Liver (tissue), 8 donors: ENCODE measurements at regions not wholly inside any gene's neighbourhood (a gene's known extent, or its start where the extent isn't known, plus 50 kb on each side); places are given as distances from the start of the nearest gene placed in this dataset.
"Not testable (repeated sequence)": the region's sequence is repeated elsewhere in the genome, so short reads cannot be mapped to it uniquely, and the experiment has no call there.

ENCODE experiments used
- DNase-seq: peaks from one replicate; pipeline ENCODE4 v3.0.0-alpha.2; 2017; ENCODE audit warnings: low spot score
- H3K27ac ChIP-seq, 2 donors: one replicate each; pipeline ENCODE4 v1.7.0; 2013; ENCODE audit warnings: inconsistent platforms in 2 of 2, low read length in 2 of 2, control low read depth in 1 of 2, low read depth in 1 of 2, mild to moderate bottlenecking in 1 of 2
- H3K27me3 ChIP-seq, 4 donors: one replicate each; pipeline versions ENCODE4 v1.6.1 to v1.7.0; 2013; ENCODE audit warnings: low read length in 3 of 4, inconsistent platforms in 1 of 4, mild to moderate bottlenecking in 1 of 4, moderate library complexity in 1 of 4; ENCODE audit not compliant: control insufficient read depth in 4 of 4, insufficient read depth in 4 of 4
- H3K36me3 ChIP-seq, 4 donors: one replicate each; pipeline versions ENCODE4 v1.6.1 to v1.7.0; 2013; ENCODE audit warnings: low read length in 3 of 4, mild to moderate bottlenecking in 3 of 4, low read depth in 1 of 4, moderate library complexity in 1 of 4; ENCODE audit not compliant: control insufficient read depth in 4 of 4, insufficient read depth in 3 of 4
- H3K4me1 ChIP-seq, 4 donors: one replicate each; pipeline versions ENCODE4 v1.6.1 to v1.7.0; 2013; ENCODE audit warnings: low read length in 3 of 4, mild to moderate bottlenecking in 3 of 4, moderate library complexity in 1 of 4; ENCODE audit not compliant: control insufficient read depth in 4 of 4, insufficient read depth in 4 of 4
- H3K4me3 ChIP-seq, 3 donors: one replicate each; pipeline versions ENCODE4 v1.6.1 to v1.7.0; 2013; ENCODE audit warnings: low read length in 3 of 3, control low read depth in 1 of 3, low read depth in 1 of 3, mild to moderate bottlenecking in 1 of 3
- H3K9ac ChIP-seq, 2 donors: one replicate each; pipeline ENCODE4 v1.7.0; 2013; ENCODE audit warnings: low read length in 2 of 2, mild to moderate bottlenecking in 2 of 2, moderate library complexity in 2 of 2, control low read depth in 1 of 2, low read depth in 1 of 2
- H3K9me3 ChIP-seq, 4 donors: one replicate each; pipeline versions ENCODE4 v1.6.1 to v1.7.0; 2013; ENCODE audit warnings: low read length in 3 of 4; ENCODE audit not compliant: control insufficient read depth in 4 of 4
- EGR1 ChIP-seq, 2 donors: IDR thresholded peaks; 2 replicates each; pipeline ENCODE4 v1.6.1; 2016 to 2018; ENCODE audit warnings: antibody characterized with exemption in 2 of 2, low read depth in 2 of 2
- FOXA1 ChIP-seq: IDR thresholded peaks from 2 replicates; pipeline ENCODE4 v1.6.1; 2016; ENCODE audit warnings: antibody characterized with exemption
- GABPA ChIP-seq, 2 donors: IDR thresholded peaks in 1 of 2; conservative IDR thresholded peaks in 1 of 2; 2 replicates each; pipeline ENCODE4 v1.6.1; 2016; ENCODE audit warnings: antibody characterized with exemption in 2 of 2, mild to moderate bottlenecking in 1 of 2, moderate library complexity in 1 of 2
- HNF4A ChIP-seq, 2 donors: conservative IDR thresholded peaks; 2 replicates each; pipeline ENCODE4 v1.6.1; 2016; ENCODE audit warnings: antibody characterized with exemption in 2 of 2, mild to moderate bottlenecking in 2 of 2
- HNF4G ChIP-seq: IDR thresholded peaks from 2 replicates; pipeline ENCODE4 v1.6.1; 2016; ENCODE audit warnings: antibody characterized with exemption
- JUND ChIP-seq, 2 donors: IDR thresholded peaks; 2 replicates each; pipeline ENCODE4 v1.6.1; 2016; ENCODE audit warnings: antibody characterized with exemption in 2 of 2
- MAX ChIP-seq: IDR thresholded peaks from 2 replicates; pipeline ENCODE4 v1.6.1; 2016; ENCODE audit warnings: antibody characterized with exemption
- NR2F2 ChIP-seq: IDR thresholded peaks from 2 replicates; pipeline ENCODE4 v1.6.1; 2016; ENCODE audit warnings: antibody characterized with exemption
- RAD21 ChIP-seq, 2 donors: IDR thresholded peaks; 2 replicates each; pipeline ENCODE4 v1.6.1; 2016; ENCODE audit warnings: antibody characterized with exemption in 2 of 2, mild to moderate bottlenecking in 2 of 2
- RXRA ChIP-seq, 2 donors: IDR thresholded peaks; 2 replicates each; pipeline ENCODE4 v1.6.1; 2017 to 2018; ENCODE audit warnings: antibody characterized with exemption in 2 of 2, mild to moderate bottlenecking in 1 of 2
- TAF1 ChIP-seq: conservative IDR thresholded peaks from 2 replicates; pipeline ENCODE4 v1.6.1; 2016; ENCODE audit warnings: antibody characterized with exemption, mild to moderate bottlenecking
- YY1 ChIP-seq: IDR thresholded peaks from 2 replicates; pipeline ENCODE4 v1.6.1; 2016; ENCODE audit warnings: antibody characterized with exemption, mild to moderate bottlenecking
- ZBTB33 ChIP-seq: IDR thresholded peaks from 2 replicates; pipeline ENCODE4 v1.6.1; 2016; ENCODE audit warnings: antibody characterized with exemption
- WGBS: extraction: QIAGEN DNeasy Blood & Tissue Kit; methylation state at CpG from one replicate; pipeline ENCODE4 v1.1.7; 2013; 5-methylcytosine and 5-hydroxymethylcytosine counted together
- TF ChIP-seq, protein P1 (sequence below): IDR thresholded peaks from 2 replicates; pipeline ENCODE4 v1.6.1; 2016; ENCODE audit warnings: antibody characterized with exemption
- TF ChIP-seq, protein P2 (sequence below): fragments of 150-350 bp; IDR thresholded peaks from 2 replicates; pipeline ENCODE4 v1.5.1; 2017; ENCODE audit warnings: improper control_type of control experiment, low read depth, low read length; ENCODE audit not compliant: missing input control
- TF ChIP-seq, protein P3 (sequence below): IDR thresholded peaks from 2 replicates; pipeline ENCODE4 v1.6.1; 2016; ENCODE audit warnings: antibody characterized with exemption, mild to moderate bottlenecking
- donor health status: healthy.
- donor health status: healthy.
- donor health status: healthy.
- donor health status: healthy.
- donor health status: healthy.

- H3K4me3 ChIP-seq: no peak overlapping the region
- WGBS: 62% methylated on average over 2 of the region's 2 CpGs
- H3K27ac ChIP-seq: no peak overlapping the region
- no peaks in the 10 kb centered on the region for H3K36me3 ChIP-seq
- H3K9me3 ChIP-seq: no peaks in the 10 kb centered on the region
- no peaks in the 10 kb centered on the region for H3K4me1 ChIP-seq
- H3K27me3 ChIP-seq: no peaks in the 10 kb centered on the region
- DNase-seq: no peak
- no peak overlapping the region for H3K9ac ChIP-seq
- TF ChIP-seq, protein P1, sequence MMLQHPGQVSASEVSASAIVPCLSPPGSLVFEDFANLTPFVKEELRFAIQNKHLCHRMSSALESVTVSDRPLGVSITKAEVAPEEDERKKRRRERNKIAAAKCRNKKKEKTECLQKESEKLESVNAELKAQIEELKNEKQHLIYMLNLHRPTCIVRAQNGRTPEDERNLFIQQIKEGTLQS: no peak
- TF ChIP-seq NR2F2 (no peak), EGR1 (IDR thresholded peaks at IDR 0.05; ENCODE audit: low read depth in 2 of 2) (no peak), JUND (IDR thresholded peaks at IDR 0.05) (no peak), RXRA (IDR thresholded peaks at IDR 0.05) (no peak), MAX (no peak), RAD21 (IDR thresholded peaks at IDR 0.05) (no peak), YY1 (no peak), HNF4A (conservative IDR thresholded peaks at IDR 0.05) (no peak), FOXA1 (no peak), GABPA (IDR thresholded peaks at IDR 0.05 in 1 of 2, conservative IDR thresholded peaks at IDR 0.05 in 1 of 2) (no peak), ZBTB33 (no peak), TAF1 (no peak), HNF4G (no peak)
- TF ChIP-seq, protein P2, sequence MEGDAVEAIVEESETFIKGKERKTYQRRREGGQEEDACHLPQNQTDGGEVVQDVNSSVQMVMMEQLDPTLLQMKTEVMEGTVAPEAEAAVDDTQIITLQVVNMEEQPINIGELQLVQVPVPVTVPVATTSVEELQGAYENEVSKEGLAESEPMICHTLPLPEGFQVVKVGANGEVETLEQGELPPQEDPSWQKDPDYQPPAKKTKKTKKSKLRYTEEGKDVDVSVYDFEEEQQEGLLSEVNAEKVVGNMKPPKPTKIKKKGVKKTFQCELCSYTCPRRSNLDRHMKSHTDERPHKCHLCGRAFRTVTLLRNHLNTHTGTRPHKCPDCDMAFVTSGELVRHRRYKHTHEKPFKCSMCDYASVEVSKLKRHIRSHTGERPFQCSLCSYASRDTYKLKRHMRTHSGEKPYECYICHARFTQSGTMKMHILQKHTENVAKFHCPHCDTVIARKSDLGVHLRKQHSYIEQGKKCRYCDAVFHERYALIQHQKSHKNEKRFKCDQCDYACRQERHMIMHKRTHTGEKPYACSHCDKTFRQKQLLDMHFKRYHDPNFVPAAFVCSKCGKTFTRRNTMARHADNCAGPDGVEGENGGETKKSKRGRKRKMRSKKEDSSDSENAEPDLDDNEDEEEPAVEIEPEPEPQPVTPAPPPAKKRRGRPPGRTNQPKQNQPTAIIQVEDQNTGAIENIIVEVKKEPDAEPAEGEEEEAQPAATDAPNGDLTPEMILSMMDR: no peak
- TF ChIP-seq, protein P3, sequence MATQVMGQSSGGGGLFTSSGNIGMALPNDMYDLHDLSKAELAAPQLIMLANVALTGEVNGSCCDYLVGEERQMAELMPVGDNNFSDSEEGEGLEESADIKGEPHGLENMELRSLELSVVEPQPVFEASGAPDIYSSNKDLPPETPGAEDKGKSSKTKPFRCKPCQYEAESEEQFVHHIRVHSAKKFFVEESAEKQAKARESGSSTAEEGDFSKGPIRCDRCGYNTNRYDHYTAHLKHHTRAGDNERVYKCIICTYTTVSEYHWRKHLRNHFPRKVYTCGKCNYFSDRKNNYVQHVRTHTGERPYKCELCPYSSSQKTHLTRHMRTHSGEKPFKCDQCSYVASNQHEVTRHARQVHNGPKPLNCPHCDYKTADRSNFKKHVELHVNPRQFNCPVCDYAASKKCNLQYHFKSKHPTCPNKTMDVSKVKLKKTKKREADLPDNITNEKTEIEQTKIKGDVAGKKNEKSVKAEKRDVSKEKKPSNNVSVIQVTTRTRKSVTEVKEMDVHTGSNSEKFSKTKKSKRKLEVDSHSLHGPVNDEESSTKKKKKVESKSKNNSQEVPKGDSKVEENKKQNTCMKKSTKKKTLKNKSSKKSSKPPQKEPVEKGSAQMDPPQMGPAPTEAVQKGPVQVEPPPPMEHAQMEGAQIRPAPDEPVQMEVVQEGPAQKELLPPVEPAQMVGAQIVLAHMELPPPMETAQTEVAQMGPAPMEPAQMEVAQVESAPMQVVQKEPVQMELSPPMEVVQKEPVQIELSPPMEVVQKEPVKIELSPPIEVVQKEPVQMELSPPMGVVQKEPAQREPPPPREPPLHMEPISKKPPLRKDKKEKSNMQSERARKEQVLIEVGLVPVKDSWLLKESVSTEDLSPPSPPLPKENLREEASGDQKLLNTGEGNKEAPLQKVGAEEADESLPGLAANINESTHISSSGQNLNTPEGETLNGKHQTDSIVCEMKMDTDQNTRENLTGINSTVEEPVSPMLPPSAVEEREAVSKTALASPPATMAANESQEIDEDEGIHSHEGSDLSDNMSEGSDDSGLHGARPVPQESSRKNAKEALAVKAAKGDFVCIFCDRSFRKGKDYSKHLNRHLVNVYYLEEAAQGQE: no peak
Observed at GRCh38 chr4:57342411-57342810, 232.2 kb upstream of the IGFBP7 start.

DNA sequence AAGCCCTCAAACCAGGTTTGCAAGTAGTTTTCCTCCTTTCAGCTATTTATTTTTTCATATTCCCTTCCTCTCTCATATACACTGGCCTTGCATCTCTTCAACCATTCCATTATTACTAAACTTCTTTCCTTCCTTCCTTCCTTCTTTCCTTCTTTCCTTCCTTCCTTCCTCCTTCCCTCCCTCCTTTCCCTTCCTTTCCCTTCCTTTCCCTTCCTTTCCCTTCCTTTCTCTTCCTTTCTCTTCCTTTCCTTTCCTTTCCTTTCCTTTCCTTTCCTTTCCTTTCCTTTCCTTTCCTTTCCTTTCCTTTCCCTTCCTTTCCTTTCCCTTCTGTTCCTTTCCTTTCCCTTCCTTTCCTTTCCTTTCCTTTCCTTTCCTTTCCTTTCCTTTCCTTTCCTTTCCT is 228.7 kb upstream of the IGFBP7 start:
- not testable (repeated sequence) for DNase-seq, H3K4me1 ChIP-seq, H3K9me3 ChIP-seq, H3K27ac ChIP-seq, H3K36me3 ChIP-seq, H3K27me3 ChIP-seq, H3K9ac ChIP-seq, H3K4me3 ChIP-seq
